Activated CD4-positive, alpha-beta T cell treated with anti-CD3 and anti-CD28 coated beads, Interleukin-2, amount 10 ng/mL, durations not matched to agents 7 days and 5 days (primary cell): ENCODE measurements at regions not wholly inside any gene's neighbourhood (a gene's known extent, or its start where the extent isn't known, plus 50 kb on each side); places are given as distances from the start of the nearest gene placed in this dataset.
"Not testable (repeated sequence)": the region's sequence is repeated elsewhere in the genome, so short reads cannot be mapped to it uniquely, and the experiment has no call there.

Experiments used
- CTCF ChIA-PET: fragments of 350-600 bp; sonication (Branson Sonifier 250); formaldehyde crosslinking; loops from one replicate; lab custom pipeline; 2021; ENCODE audit warnings: antibody characterized with exemption; lab: Charles Lee
- POLR2A ChIA-PET: fragments of 350-600 bp; sonication (Branson Sonifier 250); formaldehyde crosslinking; loops from one replicate; lab custom pipeline; 2021; ENCODE audit warnings: antibody characterized with exemption; lab: Charles Lee
- DNase-seq: peaks from one replicate; pipeline ENCODE4 v3.0.0-alpha.2; 2020
- H3K27ac Mint-ChIP-seq: one replicate; pipeline ENCODE4 v1.8.0; 2021; ENCODE audit warnings: mild to moderate bottlenecking, moderate library complexity, mixed read lengths
- H3K27me3 Mint-ChIP-seq: one replicate; pipeline ENCODE4 v1.8.0; 2021; ENCODE audit warnings: mixed read lengths
- H3K36me3 Mint-ChIP-seq: one replicate; pipeline ENCODE4 v1.8.0; 2021; ENCODE audit warnings: low read depth, mixed read lengths
- H3K4me1 Mint-ChIP-seq: one replicate; pipeline ENCODE4 v1.8.0; 2021; ENCODE audit warnings: mixed read lengths
- H3K4me3 Mint-ChIP-seq: one replicate; pipeline ENCODE4 v1.8.0; 2021; ENCODE audit warnings: mild to moderate bottlenecking, moderate library complexity, mixed read lengths
- H3K9me3 Mint-ChIP-seq: one replicate; pipeline ENCODE4 v1.8.0; 2021; ENCODE audit warnings: mixed read lengths

DNA sequence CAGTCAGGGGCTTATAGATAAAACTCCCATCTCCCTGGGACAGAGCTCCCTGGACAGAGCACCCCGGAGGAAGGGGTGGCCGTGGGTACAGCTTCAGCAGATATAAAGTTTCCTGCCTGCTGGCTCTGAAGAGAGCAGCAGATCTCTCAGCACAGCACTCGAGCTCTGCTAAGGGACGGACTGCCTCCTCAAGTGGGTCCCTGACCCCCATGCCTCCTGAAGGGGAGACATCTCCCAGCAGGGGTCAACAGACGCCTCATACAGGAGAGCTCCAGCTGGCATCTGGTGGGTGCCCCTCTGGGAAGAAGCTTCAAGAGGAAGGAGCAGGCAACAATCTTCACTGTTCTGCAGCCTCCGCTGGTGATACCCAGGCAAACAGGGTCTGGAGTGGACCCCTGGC, 142.1 kb downstream of the OXSM start:
- H3K27ac Mint-ChIP-seq, H3K4me3 Mint-ChIP-seq, H3K36me3 Mint-ChIP-seq, POLR2A ChIA-PET, H3K27me3 Mint-ChIP-seq, CTCF ChIA-PET, H3K9me3 Mint-ChIP-seq, H3K4me1 Mint-ChIP-seq, DNase-seq: not testable (repeated sequence)

DNA sequence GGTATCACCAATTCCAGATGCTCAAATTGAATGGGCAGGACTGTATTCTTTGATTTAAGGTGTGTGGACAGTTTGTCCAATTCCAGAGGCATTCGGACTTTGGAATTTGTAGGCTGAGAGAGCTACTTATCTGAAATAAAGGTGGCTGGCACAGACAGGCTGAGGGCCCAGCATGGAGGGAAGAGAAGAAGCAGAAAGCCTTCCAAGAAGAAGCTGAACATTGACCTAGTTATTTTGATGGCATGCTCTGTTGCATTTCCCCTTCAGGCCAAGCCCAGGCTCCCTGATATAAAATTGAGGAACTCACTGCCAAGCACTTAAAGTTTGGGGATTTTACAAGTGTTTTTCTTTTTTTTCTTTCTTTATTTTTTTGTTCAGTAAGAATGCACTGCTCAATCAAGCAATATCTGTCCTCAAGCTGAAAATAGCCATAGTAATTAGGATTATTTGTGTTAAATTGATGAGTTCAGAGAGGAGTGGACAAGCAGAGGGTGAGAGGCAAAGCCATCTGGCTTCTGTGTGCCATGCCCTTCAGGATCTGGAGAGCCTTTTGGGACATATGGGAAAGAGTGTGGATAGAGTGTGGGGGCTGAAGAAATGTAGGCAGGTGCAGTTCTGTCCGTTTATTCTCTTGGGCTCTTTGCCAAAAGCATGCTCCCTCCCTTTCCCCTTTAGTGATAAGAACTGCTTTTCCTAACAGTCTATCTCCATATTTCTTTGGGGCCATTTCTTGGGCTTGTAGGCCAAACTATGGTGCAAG, 148.9 kb downstream of the OXSM start:
- CTCF ChIA-PET, result no interaction called here
- Mint-ChIP-seq H3K27me3 (peaks cover 3% of the 10 kb centered on the region), H3K36me3 (no peaks in the 10 kb centered on the region), H3K27ac (no peak overlapping the region), H3K4me1 (no peaks in the 10 kb centered on the region), H3K4me3 (no peak overlapping the region), H3K9me3 (no peaks in the 10 kb centered on the region)
- POLR2A ChIA-PET, result no interaction called here
- no peak for DNase-seq

DNA sequence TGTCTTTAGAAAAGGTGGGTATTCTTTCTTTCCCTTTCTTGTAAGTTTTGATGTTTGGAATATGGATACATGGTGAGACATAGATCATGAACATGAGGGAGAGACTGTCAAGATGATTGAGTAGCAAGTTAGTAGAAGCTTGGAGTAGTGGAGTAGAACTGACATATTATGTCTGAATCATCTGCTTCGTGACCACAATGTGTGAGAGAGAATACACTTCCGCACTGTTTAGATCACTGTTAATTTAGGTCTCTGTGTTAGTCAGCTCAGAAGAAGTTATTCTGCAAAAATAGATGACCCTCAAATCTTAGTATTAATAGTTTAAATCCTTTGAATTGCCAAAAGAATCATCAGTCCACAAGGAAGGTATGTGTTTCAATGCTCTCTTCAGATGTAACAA, 151.0 kb downstream of the OXSM start:
- Mint-ChIP-seq H3K36me3 (no peaks in the 10 kb centered on the region), H3K4me3 (no peak overlapping the region), H3K27ac (no peak overlapping the region), H3K4me1 (no peaks in the 10 kb centered on the region), H3K9me3 (no peaks in the 10 kb centered on the region), H3K27me3 (peaks cover 3% of the 10 kb centered on the region)
- CTCF ChIA-PET, result no interaction called here
- DNase-seq, result no peak
- POLR2A ChIA-PET, result no interaction called here

DNA sequence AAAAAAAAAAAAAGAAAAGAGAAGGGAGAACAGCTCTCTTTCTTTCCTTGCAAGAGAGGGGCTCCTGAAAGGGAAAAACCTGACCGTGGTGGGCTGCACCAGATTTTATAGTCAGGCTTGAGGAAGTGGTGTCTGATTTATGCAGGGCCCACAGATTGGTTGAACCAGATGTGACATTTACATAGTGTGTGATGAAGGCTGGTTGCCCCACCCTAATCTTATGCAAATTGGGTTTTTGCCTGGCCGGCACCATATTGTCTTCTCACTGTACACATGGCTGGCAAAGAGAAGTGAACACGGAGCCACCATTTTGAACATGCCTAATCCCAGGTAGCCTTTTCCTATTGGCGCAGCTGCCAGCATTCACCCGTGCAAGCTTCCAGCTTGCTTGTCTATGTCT, 154.4 kb downstream of the OXSM start:
- no peaks in the 10 kb centered on the region for H3K36me3 Mint-ChIP-seq
- CTCF ChIA-PET, result no interaction called here
- no peaks in the 10 kb centered on the region for H3K9me3 Mint-ChIP-seq
- H3K4me1 Mint-ChIP-seq, result no peaks in the 10 kb centered on the region
- H3K4me3 Mint-ChIP-seq, result no peak overlapping the region
- no peak overlapping the region for H3K27ac Mint-ChIP-seq
- peaks cover 3% of the 10 kb centered on the region for H3K27me3 Mint-ChIP-seq
- POLR2A ChIA-PET, result no interaction called here
- DNase-seq, result no peak

DNA sequence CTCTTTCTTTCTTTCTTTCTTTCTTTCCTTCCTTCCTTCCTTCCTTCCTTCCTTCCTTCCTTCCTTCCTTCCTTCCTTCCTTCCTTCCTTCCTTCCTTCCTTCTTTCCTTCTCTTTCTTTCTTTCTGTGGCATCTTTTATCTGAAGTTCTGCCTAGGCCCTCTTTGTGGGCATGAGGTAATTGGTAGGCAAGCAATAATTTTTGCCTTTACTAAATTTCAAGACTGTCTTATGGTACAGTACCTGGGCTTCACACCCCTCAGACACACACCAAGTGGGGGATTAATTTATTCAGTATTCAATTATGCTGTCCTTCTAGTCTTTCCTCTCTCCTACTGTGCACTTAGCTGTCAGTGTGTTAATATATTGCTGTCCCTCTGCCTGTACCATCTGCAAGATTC, 155.5 kb downstream of the OXSM start:
- no peaks in the 10 kb centered on the region for H3K36me3 Mint-ChIP-seq
- CTCF ChIA-PET, result no interaction called here

DNA sequence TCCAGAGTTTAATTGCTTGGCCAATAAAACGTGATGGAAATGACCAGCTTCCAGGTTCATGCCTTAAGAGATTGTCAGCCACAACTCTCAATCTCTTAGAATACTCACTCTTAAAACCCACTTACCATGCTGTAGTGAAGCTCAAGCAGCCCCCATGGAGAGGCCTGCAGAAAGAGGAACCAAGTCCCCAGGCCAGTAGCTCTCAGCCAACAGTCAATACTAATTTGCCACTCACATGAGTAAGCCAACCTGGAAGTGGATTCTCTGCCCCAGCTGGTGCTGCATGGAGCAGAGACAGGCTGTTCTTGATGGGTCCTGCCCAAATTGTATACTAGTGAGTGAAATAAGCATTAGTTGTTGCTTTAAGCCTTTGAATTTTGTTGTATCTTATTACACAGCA, 155.9 kb downstream of the OXSM start:
- Mint-ChIP-seq H3K9me3 (no peaks in the 10 kb centered on the region), H3K27me3 (peaks cover 3% of the 10 kb centered on the region)
- POLR2A ChIA-PET, result no interaction called here

More for the DNA sequence above, 155.5 kb downstream of the OXSM start:
- POLR2A ChIA-PET, result no interaction called here
- no peak overlapping the region for H3K4me3 Mint-ChIP-seq
- no peaks in the 10 kb centered on the region for H3K9me3 Mint-ChIP-seq
- no peak for DNase-seq
- H3K27me3 Mint-ChIP-seq, result peaks cover 3% of the 10 kb centered on the region
- no peaks in the 10 kb centered on the region for H3K4me1 Mint-ChIP-seq
- H3K27ac Mint-ChIP-seq, result no peak overlapping the region

DNA sequence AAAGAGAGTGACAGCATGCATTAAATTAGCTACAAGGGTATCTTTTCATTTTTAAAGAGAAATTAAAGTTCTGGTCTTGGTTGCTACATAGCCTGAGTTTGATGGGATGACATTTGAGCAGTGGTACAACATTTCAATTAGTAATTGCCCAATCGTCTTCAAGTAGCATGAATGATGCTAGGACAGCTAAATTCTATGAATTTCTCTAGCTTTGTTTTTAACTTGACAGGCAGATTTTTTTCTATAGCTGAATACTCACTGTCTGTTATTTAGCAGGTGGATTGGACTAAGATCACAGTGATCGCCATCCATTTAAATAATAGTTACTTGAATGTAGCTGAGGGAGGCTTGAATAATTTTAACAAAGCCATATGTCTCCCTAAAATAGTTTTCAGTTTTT, 162.2 kb downstream of the OXSM start:
- POLR2A ChIA-PET, result interaction anchor here (0.6 kb wide), 1 partner anchor 22 kb away, joined by 3 read pairs; no protein-coding TSS in a partner anchor
- no peaks in the 10 kb centered on the region for H3K36me3 Mint-ChIP-seq
- DNase-seq, result no peak
- no peak overlapping the region for H3K4me3 Mint-ChIP-seq
- no peaks in the 10 kb centered on the region for H3K4me1 Mint-ChIP-seq
- CTCF ChIA-PET, result no interaction called here
- no peaks in the 10 kb centered on the region for H3K27me3 Mint-ChIP-seq
- no peak overlapping the region for H3K27ac Mint-ChIP-seq
- no peaks in the 10 kb centered on the region for H3K9me3 Mint-ChIP-seq

More for the DNA sequence above, 155.9 kb downstream of the OXSM start:
- H3K36me3 Mint-ChIP-seq, result no peaks in the 10 kb centered on the region
- CTCF ChIA-PET, result no interaction called here
- no peak for DNase-seq
- H3K4me3 Mint-ChIP-seq, result no peak overlapping the region
- H3K27ac Mint-ChIP-seq, result no peak overlapping the region
- H3K4me1 Mint-ChIP-seq, result no peaks in the 10 kb centered on the region

DNA sequence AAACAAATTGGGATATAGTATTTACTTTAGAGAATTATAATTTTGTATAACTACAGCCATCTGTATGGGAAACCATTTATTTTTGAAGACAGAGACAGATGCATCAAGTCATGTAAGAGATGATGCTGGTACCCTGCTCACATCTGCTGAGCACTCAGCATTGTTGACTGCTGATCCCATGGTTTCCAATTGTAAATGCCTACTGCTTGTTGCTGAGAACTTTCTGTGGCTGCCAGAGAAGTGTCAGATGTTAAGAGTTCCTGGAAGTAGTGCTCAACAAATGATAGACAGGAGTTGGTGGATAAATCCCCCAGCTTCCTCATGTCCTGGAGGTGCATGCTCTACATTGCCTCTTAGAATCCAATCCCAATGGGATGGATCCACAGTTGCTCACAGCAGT, 167.1 kb downstream of the OXSM start:
- CTCF ChIA-PET, result no interaction called here
- POLR2A ChIA-PET, result no interaction called here
- no peak for DNase-seq
- H3K4me1 Mint-ChIP-seq, result no peaks in the 10 kb centered on the region
- no peak overlapping the region for H3K4me3 Mint-ChIP-seq
- H3K27ac Mint-ChIP-seq, result no peak overlapping the region
- H3K9me3 Mint-ChIP-seq, result no peaks in the 10 kb centered on the region
- H3K36me3 Mint-ChIP-seq, result no peaks in the 10 kb centered on the region
- H3K27me3 Mint-ChIP-seq, result no peaks in the 10 kb centered on the region

DNA sequence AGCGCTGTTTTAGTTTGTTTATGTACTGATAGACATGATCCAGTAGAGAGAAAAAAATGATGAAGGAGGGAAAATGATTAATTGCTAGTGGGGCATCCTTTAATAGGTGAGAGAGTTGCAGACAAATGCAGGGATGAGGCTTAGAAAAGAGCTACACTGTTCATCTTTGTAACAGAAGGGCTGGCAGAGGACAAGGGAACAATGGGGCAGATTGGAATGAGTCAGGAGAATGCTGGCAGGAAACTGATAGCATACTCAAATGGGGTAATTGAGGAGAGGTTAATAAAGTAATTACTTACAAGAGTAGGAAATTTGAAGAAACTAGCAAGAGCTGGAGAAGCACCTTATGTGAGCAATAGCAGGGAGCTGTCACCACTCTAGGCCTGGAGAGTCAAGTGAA, 170.9 kb downstream of the OXSM start:
- no peak for DNase-seq
- ChIA-PET CTCF (no interaction called here), POLR2A (no interaction called here)
- Mint-ChIP-seq H3K4me1 (no peaks in the 10 kb centered on the region), H3K9me3 (no peaks in the 10 kb centered on the region), H3K27ac (no peak overlapping the region), H3K36me3 (no peaks in the 10 kb centered on the region), H3K27me3 (no peaks in the 10 kb centered on the region), H3K4me3 (no peak overlapping the region)

DNA sequence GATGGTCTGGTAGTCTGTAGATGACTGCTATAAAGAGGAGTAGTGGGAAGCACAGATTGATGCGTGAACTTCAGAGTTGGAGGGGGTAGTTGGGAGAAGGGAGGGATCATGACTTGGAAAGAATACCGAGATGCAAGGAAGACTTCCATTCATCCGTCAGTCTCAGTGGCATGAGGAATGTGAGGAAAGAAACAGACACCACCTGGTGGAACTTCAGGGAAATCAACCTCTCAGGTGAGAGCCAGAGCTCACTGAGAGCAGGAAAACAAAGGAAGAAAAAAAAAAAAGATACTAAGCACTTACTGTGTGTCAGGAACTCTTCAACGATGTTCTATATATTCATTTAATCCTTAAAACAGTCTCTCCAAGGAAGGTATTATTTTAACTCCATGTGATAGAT, 172.4 kb downstream of the OXSM start:
- POLR2A ChIA-PET, result no interaction called here
- H3K36me3 Mint-ChIP-seq, result no peaks in the 10 kb centered on the region
- no peak overlapping the region for H3K27ac Mint-ChIP-seq
- CTCF ChIA-PET, result interaction anchor here (0.5 kb wide), 1 partner anchor 1626 kb away, joined by 4 read pairs; no protein-coding TSS in a partner anchor
- H3K4me1 Mint-ChIP-seq, result no peaks in the 10 kb centered on the region
- no peaks in the 10 kb centered on the region for H3K27me3 Mint-ChIP-seq
- DNase-seq, result no peak
- H3K9me3 Mint-ChIP-seq, result no peaks in the 10 kb centered on the region
- no peak overlapping the region for H3K4me3 Mint-ChIP-seq

DNA sequence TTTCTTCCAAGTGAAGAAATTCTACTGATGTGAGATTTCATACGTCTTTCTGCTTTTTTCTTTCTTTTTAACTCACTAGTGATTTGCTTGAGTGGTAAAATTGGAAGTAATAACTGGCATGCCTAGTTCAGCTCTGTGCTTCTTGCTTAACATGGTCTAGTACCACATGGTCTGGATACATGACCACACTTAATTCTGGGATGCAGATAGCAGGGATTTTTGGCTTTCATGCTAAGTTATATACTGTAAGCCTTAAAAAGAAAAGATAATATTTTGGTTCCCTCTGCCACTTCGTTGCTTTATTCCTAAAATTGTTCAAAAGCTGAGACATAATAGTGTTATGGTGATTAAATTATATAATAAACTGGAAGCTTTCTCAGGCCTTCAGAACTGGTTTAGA, 174.3 kb downstream of the OXSM start:
- Mint-ChIP-seq H3K4me1 (no peaks in the 10 kb centered on the region), H3K9me3 (no peaks in the 10 kb centered on the region), H3K27me3 (no peaks in the 10 kb centered on the region), H3K27ac (no peak overlapping the region), H3K4me3 (no peak overlapping the region), H3K36me3 (no peaks in the 10 kb centered on the region)
- ChIA-PET CTCF (no interaction called here), POLR2A (no interaction called here)
- DNase-seq, result no peak

DNA sequence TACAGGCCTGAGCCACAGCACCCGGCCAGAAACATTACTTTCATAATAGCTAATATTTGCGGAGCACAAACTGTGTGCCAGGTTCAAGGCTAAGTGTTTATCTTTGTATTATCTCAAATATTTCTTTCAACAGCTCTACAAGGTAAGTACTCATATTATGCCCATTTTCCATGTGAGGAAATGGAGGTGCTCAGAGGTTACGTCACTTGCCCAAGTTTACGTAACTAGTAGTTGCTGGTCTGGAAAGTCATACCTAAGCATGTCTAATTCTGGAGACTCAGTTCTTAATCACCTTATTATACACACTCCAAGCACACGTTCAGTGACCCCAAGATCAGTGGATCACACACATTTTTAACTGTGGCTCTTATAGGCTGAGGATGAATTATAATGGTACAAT, 177.5 kb downstream of the OXSM start:
- Mint-ChIP-seq H3K9me3 (no peaks in the 10 kb centered on the region), H3K27ac (no peak overlapping the region), H3K27me3 (no peaks in the 10 kb centered on the region), H3K4me1 (no peaks in the 10 kb centered on the region), H3K4me3 (no peak overlapping the region), H3K36me3 (no peaks in the 10 kb centered on the region)
- no peak for DNase-seq
- POLR2A ChIA-PET, result no interaction called here
- CTCF ChIA-PET, result no interaction called here

DNA sequence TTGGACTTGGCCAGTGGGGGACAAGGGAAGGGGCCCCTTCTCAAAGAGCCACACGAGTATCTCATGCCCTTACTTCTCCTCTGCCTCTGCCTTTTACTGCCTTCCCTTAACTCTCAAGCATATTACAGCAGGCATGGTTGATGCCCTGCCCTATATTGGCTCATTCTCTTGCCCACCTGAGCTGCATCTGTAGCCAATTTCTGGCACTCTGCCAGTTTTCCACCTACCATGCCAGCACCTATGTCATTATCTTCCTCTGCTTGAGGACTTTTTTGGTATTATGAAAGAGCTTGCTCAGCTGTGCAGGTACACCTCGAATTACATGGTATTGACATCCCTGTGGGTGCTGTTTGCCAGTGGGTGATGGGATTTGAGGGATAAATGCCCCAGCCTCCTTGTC, 181.8 kb downstream of the OXSM start:
- CTCF ChIA-PET, result no interaction called here
- no peak overlapping the region for H3K27ac Mint-ChIP-seq
- no peaks in the 10 kb centered on the region for H3K9me3 Mint-ChIP-seq
- H3K4me3 Mint-ChIP-seq, result no peak overlapping the region
- DNase-seq, result no peak
- H3K4me1 Mint-ChIP-seq, result no peaks in the 10 kb centered on the region
- H3K27me3 Mint-ChIP-seq, result no peaks in the 10 kb centered on the region
- POLR2A ChIA-PET, result no interaction called here
- no peaks in the 10 kb centered on the region for H3K36me3 Mint-ChIP-seq

DNA sequence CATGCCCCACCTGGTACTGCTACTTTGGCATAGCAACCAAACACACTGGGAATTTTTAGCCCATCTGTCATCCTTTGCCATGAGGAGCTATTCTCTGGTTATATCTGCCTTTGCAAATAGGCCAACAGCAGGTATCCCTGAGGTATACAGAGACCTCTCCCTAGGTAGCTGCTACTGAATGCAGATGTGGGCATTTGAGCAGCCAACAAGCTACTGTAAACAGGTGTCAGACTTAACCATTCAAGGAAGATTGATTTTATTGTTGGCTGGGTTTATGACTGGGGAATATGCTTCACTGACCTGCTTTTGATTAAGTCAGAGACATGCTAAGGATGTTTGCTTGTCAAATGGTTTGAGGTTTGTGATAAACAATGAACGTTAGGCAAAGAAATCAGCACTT, 183.2 kb downstream of the OXSM start:
- H3K36me3 Mint-ChIP-seq, result no peaks in the 10 kb centered on the region

More for the DNA sequence above, 183.2 kb downstream of the OXSM start:
- Mint-ChIP-seq H3K27me3 (no peaks in the 10 kb centered on the region), H3K27ac (no peak overlapping the region), H3K4me3 (no peak overlapping the region), H3K9me3 (no peaks in the 10 kb centered on the region), H3K4me1 (no peaks in the 10 kb centered on the region)
- no peak for DNase-seq
- CTCF ChIA-PET, result no interaction called here
- POLR2A ChIA-PET, result no interaction called here
